A549 (cell line): ENCODE measurements at regions not wholly inside any gene's neighbourhood (a gene's known extent, or its start where the extent isn't known, plus 50 kb on each side); places are given as distances from the start of the nearest gene placed in this dataset.

Experiments
- CBX8 ChIP-seq: fragments of 200-600 bp; sonication (generic); IDR thresholded peaks from 2 replicates; pipeline ENCODE4 v1.6.1; 2016
- CTCF ChIP-seq: fragments of >200 bp; sonication (Bioruptor Twin); formaldehyde crosslinking; IDR thresholded peaks from 3 replicates; pipeline ENCODE4 v1.5.1; 2016
- HDAC2 ChIP-seq: fragments of 200-600 bp; sonication (generic); IDR thresholded peaks from 2 replicates; pipeline ENCODE4 v1.6.1; 2016
- JUNB ChIP-seq: fragments of >200 bp; sonication (Bioruptor Twin); formaldehyde crosslinking; IDR thresholded peaks from 2 replicates; pipeline ENCODE4 v1.6.1; 2016
- RAD21 ChIP-seq, 2 experiments: fragments of >200 bp in 1 of 2; sonication (Bioruptor Twin) in 1 of 2; formaldehyde crosslinking in 1 of 2; IDR thresholded peaks in 1 of 2; conservative IDR thresholded peaks in 1 of 2; 2 replicates in 1 of 2; 3 replicates in 1 of 2; pipeline ENCODE4 v1.6.1; 2012 to 2018; ENCODE audit warnings: inconsistent platforms in 1 of 2
- RFX5 ChIP-seq: fragments of 450-650 bp; IDR thresholded peaks from 2 replicates; pipeline ENCODE4 v1.7.1; 2014; ENCODE audit warnings: antibody characterized with exemption, mild to moderate bottlenecking, moderate library complexity
- ZSCAN20 ChIP-seq: fragments of 250-450 bp; sonication (Bioruptor Pico); IDR thresholded peaks from 2 replicates; pipeline ENCODE4 v1.8.0; 2022; ENCODE audit warnings: mild to moderate bottlenecking, moderate library complexity
- TF ChIP-seq, protein P1 (sequence below): fragments of 450-650 bp; IDR thresholded peaks from 2 replicates; pipeline ENCODE4 v1.6.1; 2014; ENCODE audit warnings: antibody characterized with exemption

GRCh38 chr4:92210906-92211305 is 92.9 kb upstream of the GRID2 start:
- TF ChIP-seq RAD21 (conservative IDR thresholded peaks at IDR 0.05 in 1 of 2, IDR thresholded peaks at IDR 0.05 in 1 of 2) (no peak), RFX5 (no peak), CTCF (no peak), JUNB (no peak), HDAC2 (no peak), ZSCAN20 (CRISPR knock-in tag) (no peak), CBX8 (no peak)
- TF ChIP-seq, protein P1, sequence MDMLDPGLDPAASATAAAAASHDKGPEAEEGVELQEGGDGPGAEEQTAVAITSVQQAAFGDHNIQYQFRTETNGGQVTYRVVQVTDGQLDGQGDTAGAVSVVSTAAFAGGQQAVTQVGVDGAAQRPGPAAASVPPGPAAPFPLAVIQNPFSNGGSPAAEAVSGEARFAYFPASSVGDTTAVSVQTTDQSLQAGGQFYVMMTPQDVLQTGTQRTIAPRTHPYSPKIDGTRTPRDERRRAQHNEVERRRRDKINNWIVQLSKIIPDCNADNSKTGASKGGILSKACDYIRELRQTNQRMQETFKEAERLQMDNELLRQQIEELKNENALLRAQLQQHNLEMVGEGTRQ = no peak
